Body of pancreas (tissue), 4 donors: ENCODE measurements at regions not wholly inside any gene's neighbourhood (a gene's known extent, or its start where the extent isn't known, plus 50 kb on each side); places are given as distances from the start of the nearest gene placed in this dataset.

ENCODE experiments used
- ATAC-seq: fragments of 150-250 bp; one replicate; pipeline ENCODE4 v1.9.1; 2016
- DNase-seq, 4 donors: peaks; one replicate each; pipeline ENCODE4 v3.0.0-alpha.2; 2019
- H3K27ac ChIP-seq, 4 donors: fragments of 200-600 bp; sonication (generic); 1 replicate in 3 of 4; 2 replicates in 1 of 4; pipeline versions ENCODE4 v1.5.1 to v1.6.1; 2016 to 2019; ENCODE audit warnings: mild to moderate bottlenecking in 1 of 4, mixed read lengths in 1 of 4, moderate library complexity in 1 of 4
- H3K27me3 ChIP-seq, 2 donors: fragments of 200-600 bp; sonication (generic); one replicate each; pipeline ENCODE4 v1.6.0; 2016; ENCODE audit warnings: mild to moderate bottlenecking in 1 of 2
- H3K36me3 ChIP-seq, 2 donors: fragments of 200-600 bp; sonication (generic); replicated peaks in 1 of 2; 2 replicates each; pipeline ENCODE4 v1.5.1; 2016; ENCODE audit warnings: low read depth in 2 of 2; ENCODE audit not compliant: insufficient read depth in 1 of 2
- H3K4me1 ChIP-seq: fragments of 200-600 bp; sonication (generic); one replicate; pipeline ENCODE4 v1.6.0; 2016
- H3K4me3 ChIP-seq, 2 donors: fragments of 200-600 bp; sonication (generic); 1 replicate in 1 of 2; 2 replicates in 1 of 2; pipeline ENCODE4 v1.5.1; 2016 to 2019
- H3K9me3 ChIP-seq, 3 donors: fragments of 200-600 bp; sonication (generic); 1 replicate in 2 of 3; 2 replicates in 1 of 3; pipeline ENCODE4 v1.5.1; 2016
- POLR2A ChIP-seq, 3 donors: fragments of 450-650 bp; IDR thresholded peaks; one replicate each; pipeline ENCODE4 v1.6.1; 2016; ENCODE audit warnings: antibody characterized with exemption in 3 of 3, mild to moderate bottlenecking in 2 of 3
- WGBS, 2 donors: methylation state at CpG; one replicate each; pipeline ENCODE4 v1.1.5; 2017; 5-methylcytosine and 5-hydroxymethylcytosine counted together
- intact Hi-C: fragments of 100-400 bp; cut with DNase I; formaldehyde crosslinking; loops from one replicate; pipeline ENCODE4 v1.15.1; 2023
- TF ChIP-seq, protein P1 (sequence below), 7 experiments: fragments of 450-650 bp in 4 of 7; fragments of 200-600 bp in 3 of 7; sonication (generic) in 3 of 7; IDR thresholded peaks; one replicate each; pipeline ENCODE4 v1.5.1; 2016 to 2019; ENCODE audit warnings: antibody characterized with exemption in 7 of 7

DNA sequence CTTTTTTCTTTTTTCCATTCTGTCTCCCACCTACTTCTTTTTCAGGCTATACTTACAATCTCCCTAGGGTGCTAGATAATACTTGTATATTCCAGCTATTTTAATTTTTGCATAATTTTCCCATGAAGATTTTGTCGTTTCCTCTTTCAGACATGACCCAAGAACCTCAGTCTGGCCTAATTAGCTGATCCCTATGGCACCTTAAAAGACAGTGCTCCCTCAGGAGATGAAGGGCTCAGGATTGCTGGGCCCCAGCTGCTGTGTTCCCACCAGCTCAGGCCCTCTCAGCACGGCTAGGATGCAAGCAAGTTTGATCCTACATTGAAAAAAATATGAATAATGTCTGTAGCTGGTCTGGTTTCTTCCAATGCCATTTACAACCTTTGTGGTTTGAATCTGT is 55.0 kb upstream of the RGS5 start:
- H3K4me1 ChIP-seq, result no peaks in the 10 kb centered on the region
- H3K27me3 ChIP-seq, result no peaks in the 10 kb centered on the region
- TF ChIP-seq POLR2A (IDR thresholded peaks at IDR 0.05), result no peak
- TF ChIP-seq, protein P1, sequence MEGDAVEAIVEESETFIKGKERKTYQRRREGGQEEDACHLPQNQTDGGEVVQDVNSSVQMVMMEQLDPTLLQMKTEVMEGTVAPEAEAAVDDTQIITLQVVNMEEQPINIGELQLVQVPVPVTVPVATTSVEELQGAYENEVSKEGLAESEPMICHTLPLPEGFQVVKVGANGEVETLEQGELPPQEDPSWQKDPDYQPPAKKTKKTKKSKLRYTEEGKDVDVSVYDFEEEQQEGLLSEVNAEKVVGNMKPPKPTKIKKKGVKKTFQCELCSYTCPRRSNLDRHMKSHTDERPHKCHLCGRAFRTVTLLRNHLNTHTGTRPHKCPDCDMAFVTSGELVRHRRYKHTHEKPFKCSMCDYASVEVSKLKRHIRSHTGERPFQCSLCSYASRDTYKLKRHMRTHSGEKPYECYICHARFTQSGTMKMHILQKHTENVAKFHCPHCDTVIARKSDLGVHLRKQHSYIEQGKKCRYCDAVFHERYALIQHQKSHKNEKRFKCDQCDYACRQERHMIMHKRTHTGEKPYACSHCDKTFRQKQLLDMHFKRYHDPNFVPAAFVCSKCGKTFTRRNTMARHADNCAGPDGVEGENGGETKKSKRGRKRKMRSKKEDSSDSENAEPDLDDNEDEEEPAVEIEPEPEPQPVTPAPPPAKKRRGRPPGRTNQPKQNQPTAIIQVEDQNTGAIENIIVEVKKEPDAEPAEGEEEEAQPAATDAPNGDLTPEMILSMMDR (IDR thresholded peaks at IDR 0.05), result no peak
- H3K9me3 ChIP-seq, result no peaks in the 10 kb centered on the region
- no peak for DNase-seq
- no peak for ATAC-seq
- 63 to 72% methylated on average over 2 of the region's 2 CpGs for WGBS, 2 donors
- H3K27ac ChIP-seq, result peak overlapping the region in 1 of 4 donors; percentile 12
- H3K4me3 ChIP-seq, result no peak overlapping the region
- H3K36me3 ChIP-seq, result no peaks in the 10 kb centered on the region
- intact Hi-C loops, result no loop called here

DNA sequence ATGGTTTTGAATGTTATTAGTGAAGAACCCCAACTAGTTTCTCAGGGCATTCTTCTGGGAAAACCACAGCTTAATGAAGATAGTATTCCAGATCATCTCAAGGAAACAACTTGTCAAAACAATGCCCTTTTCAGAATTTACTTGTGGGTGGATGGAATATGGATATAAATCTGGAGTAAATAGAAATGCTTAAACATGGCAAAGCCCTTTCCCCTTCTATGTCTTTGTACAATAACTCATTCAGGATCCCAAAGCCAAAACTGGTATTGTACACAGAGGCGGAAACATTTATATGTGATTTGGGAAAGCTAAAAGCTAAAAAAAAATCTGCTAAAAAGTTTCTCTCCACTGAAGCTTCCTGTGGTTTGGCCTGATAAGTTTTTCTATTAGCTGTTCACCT is 55.5 kb upstream of the RGS5 start:
- no peaks in the 10 kb centered on the region for H3K27me3 ChIP-seq
- no peaks in the 10 kb centered on the region for H3K36me3 ChIP-seq
- peak overlapping the region in 1 of 4 donors; percentile 34 for H3K27ac ChIP-seq
- no peak for TF ChIP-seq POLR2A (IDR thresholded peaks at IDR 0.05)
- TF ChIP-seq, protein P1 (IDR thresholded peaks at IDR 0.05), result no peak
- H3K4me3 ChIP-seq, result no peak overlapping the region
- DNase-seq (no peak), ATAC-seq (no peak)
- intact Hi-C loops, result no loop called here
- H3K4me1 ChIP-seq, result no peaks in the 10 kb centered on the region
- H3K9me3 ChIP-seq, result no peaks in the 10 kb centered on the region
- WGBS, 2 donors, result 87 to 100% methylated on average over 1 of the region's 1 CpG

DNA sequence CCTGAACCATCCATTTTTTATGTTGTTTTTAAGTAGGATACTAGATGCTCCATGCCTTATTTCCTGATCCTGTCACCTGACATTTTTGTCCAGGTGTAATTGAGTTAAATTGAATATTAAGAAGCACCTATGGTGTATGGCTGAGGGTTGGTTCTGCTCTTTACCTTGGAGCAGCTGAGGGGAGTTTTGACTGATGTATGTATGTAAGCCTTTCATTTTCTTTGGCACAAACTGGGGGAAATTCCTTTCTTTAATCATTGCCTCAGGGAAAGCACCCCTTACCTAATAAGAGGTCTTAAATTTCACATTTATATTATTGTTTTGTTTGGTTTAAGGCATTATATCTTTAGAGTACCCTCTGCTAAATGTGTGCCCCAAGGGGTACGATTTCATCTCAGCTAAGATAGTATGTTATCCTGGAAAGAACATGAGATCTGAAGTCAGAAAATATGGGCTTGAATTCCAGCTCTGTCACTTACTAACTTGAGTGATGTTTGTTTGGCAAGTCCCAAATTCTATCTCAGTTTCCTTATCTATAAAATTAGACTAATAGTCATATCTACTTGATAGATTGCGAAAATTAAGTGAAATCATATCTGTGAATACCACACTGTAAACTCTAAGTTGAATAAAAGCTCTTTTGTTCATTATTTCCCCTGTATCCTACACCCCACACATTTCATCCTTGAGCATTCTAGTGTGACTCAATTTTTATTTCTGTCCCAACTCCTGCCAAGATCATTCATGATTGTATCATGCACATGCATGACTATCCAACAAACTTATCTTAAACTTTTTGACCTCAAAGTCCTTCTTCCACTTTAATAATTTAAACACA is 57.7 kb upstream of the NUF2 start:
- WGBS, 2 donors, result 46 to 53% methylated on average over 2 of the region's 2 CpGs
- ATAC-seq (peak; percentile 21), DNase-seq (no peak)
- H3K36me3 ChIP-seq, result no peaks in the 10 kb centered on the region
- H3K9me3 ChIP-seq, result no peaks in the 10 kb centered on the region
- no peak overlapping the region for H3K4me3 ChIP-seq
- no peak overlapping the region for H3K27ac ChIP-seq
- no peaks in the 10 kb centered on the region for H3K4me1 ChIP-seq
- intact Hi-C loops, result no loop called here
- TF ChIP-seq, protein P1 (IDR thresholded peaks at IDR 0.05), result no peak
- no peaks in the 10 kb centered on the region for H3K27me3 ChIP-seq

DNA sequence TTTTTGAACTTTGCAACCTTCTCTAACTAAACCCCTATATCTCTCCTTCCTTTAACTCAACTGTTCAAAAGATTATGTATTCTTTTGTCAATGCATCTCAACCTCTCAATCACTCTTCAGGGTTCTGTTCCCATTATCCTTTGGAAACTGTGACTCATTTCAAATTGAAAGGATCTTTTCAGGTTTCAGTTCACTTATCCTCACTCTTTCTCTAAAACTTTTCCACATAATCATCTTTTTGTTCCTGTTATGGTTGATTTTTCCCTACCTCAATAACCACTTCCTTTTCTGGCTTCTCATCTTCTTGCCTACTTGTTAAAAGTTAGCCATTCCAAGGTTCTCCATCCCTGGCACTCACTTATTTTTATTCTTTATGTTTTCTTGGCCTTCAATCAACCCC is 56.2 kb upstream of the NUF2 start:
- no peak overlapping the region for H3K4me3 ChIP-seq
- H3K4me1 ChIP-seq, result no peaks in the 10 kb centered on the region
- no peak overlapping the region for H3K27ac ChIP-seq
- no peak for DNase-seq
- intact Hi-C loops, result no loop called here
- no peak for TF ChIP-seq POLR2A (IDR thresholded peaks at IDR 0.05)
- TF ChIP-seq, protein P1 (IDR thresholded peaks at IDR 0.05), result no peak
- ATAC-seq, result no peak
- H3K36me3 ChIP-seq, result no peaks in the 10 kb centered on the region
- H3K27me3 ChIP-seq, result no peaks in the 10 kb centered on the region
- no peaks in the 10 kb centered on the region for H3K9me3 ChIP-seq

DNA sequence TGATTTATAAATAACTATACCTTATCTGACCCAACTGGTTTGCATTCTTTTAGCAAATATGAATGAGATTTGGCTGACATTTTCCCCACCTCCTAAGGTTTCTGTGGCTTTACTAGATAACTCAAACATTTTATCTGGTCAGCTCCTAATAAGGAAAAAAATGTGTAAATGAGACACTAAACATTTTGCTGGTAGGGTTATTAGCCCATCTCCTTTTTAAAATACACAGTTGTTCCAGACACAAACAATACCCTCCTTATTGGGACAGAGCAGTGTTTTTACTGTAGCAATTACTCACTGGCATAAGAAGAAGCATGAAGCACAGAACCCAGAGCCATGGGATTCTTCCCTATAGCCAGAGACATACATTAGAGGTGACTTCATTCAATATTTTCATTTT is 53.8 kb upstream of the NUF2 start:
- DNase-seq (no peak), ATAC-seq (no peak)
- no peak overlapping the region for H3K27ac ChIP-seq
- no peaks in the 10 kb centered on the region for H3K36me3 ChIP-seq
- no peak overlapping the region for H3K4me3 ChIP-seq
- no peak for TF ChIP-seq POLR2A (IDR thresholded peaks at IDR 0.05)
- TF ChIP-seq, protein P1 (IDR thresholded peaks at IDR 0.05), result no peak
- no peaks in the 10 kb centered on the region for H3K27me3 ChIP-seq
- intact Hi-C loops, result no loop called here
- H3K9me3 ChIP-seq, result no peaks in the 10 kb centered on the region
- no peaks in the 10 kb centered on the region for H3K4me1 ChIP-seq
